Renal pelvis (tissue), 1 donor: ENCODE measurements at regions not wholly inside any gene's neighbourhood (a gene's known extent, or its start where the extent isn't known, plus 50 kb on each side); places are given as distances from the start of the nearest gene placed in this dataset.

Source experiments
- DNase-seq: peaks from one replicate; pipeline ENCODE4 v3.0.0-alpha.2; 2013

DNA sequence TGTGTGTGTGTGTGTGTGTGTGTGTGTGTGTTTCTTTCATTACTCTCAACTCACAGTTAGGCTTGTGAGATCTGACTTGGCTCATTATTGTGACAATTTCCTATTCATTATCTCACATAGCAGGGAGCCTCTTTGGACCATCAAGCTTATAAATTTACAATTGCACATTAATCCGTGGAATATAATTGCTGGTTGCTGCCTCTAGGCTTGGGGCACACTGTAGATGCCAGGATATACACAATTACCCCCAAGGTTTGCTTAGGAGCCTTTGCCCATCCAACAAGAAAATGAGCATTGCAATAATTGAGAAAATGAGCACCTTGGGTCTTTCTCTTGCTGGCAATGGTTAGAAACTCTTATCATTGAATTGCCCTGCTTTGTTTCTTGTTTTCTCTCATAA lies 161.6 kb upstream of the DMRTA1 start:
- no peak for DNase-seq

DNA sequence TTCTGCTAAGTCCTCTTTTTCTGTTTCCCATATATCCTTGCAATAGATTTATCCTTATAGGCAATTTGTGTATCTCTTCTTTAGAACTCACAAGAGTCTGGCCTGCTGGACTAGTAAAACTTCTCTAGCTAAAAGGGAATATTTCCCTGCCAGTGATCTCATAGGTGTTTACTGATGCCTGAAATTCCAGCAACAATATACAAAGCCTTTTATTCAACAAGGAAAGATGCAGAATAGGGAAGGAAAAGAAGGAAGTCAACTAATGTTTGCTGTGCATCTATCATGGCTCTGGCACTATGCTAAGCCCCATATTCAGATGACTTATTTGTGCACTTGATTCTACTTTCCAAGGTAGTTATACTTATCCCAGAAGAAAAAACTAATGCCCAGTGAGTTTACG lies 160.0 kb upstream of the DMRTA1 start:
- DNase-seq: no peak

DNA sequence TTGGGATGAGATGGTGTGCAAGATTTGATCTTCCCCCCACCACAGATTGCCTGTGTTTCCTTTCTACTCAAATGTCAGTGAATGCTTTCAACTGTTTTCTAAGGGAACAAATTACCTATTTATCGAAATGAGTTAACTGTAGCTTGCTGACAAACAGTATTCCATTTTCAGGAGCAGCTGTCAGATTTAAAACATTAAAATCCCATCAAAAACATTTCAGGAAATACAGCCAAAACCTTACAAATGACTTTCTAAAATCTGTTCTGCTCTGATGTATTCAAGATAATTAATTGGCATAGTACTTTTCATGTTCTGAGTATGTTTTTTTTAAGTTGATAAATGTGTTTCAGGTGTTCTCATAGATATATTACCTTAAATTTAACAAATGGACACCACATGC lies 158.0 kb upstream of the DMRTA1 start:
- no peak for DNase-seq

DNA sequence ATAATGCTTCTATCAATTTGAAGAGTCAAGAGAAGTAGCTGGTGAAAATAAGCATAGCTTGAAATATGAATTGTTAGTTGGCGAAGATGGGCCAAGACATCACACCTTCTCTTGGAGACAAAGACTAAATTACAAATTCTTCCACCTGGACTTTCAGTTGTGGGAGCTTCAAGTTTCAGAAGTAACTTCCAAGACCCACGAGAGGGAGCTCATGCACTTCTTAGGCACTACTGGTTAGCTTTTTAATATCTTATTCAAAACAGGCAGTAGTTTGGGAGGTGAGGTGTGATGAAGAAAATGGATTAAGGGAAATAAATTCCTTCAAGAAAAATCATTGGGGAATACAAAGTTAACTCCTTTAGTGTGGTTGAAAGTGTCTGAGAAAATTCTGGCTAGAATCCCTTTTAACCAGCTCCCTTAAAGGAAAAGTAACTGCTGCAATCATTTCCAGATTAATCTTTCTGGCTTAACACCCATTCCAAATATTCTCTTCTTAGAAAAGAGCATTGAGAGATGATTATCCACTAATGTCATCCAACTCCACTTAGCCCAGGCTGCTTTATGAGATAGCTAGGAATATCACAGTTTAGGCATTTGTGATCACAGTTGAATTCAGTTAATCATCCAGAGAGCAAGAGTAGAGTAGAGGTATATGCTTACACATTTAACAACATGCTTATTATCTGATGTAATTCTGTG lies 139.5 kb upstream of the DMRTA1 start:
- peak; percentile 36 for DNase-seq

DNA sequence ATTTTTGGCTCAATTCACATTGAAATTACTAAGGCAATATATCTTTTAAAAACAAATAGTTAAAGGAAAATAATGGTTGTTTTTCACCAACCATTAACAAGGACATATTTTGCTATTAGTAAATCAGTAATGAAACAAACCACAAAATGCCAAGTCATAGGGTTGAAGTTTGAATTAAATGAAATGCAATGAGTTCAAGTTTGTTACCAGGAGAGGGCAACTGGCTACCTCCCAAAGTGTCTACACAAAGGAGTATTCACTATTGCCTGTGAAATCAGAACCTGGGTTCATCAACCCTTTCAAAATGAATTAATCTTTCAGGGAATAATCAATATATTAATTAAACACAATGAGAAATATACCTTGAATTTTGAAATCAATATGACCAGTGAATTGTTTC lies 138.4 kb upstream of the DMRTA1 start:
- DNase-seq: no peak

DNA sequence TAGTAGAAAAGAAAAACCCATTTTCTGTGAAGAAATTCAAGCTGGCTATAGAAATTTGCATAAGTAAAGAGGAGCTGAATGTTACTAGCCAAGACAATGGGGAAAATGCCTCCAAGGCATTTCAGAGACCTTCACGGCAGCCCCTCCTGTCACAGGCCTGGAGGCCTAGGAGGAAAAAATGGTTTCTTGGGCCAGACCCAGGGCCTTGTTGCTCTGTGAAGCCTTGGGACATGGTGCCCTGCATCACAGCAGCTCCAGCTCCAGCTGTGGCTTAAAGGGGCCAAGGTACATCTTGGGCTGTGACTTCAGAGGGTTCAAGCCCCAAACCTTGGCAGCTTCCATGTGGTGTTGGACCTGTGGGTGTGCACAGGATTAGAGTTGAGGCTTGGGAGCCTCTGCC lies 130.0 kb upstream of the DMRTA1 start:
- DNase-seq: no peak

DNA sequence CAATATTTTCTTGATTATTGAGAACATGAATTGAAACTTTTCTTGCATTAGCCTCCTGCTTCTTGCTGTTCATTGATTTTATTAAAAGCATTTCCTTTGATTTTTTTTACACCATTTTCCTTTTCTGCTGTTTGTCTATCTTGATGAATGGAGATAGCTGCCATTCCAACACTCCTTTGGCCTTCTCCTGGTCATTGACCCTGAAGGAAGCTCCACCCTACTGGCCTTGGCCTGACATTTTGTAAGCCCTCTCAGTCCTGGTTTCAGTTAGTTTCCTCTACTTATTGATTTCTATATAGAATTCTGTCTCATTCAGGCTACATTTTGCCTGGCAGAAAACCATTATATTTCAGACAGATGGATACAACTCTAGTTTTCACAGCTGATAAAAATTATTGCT lies 115.1 kb upstream of the DMRTA1 start:
- DNase-seq: no peak

DNA sequence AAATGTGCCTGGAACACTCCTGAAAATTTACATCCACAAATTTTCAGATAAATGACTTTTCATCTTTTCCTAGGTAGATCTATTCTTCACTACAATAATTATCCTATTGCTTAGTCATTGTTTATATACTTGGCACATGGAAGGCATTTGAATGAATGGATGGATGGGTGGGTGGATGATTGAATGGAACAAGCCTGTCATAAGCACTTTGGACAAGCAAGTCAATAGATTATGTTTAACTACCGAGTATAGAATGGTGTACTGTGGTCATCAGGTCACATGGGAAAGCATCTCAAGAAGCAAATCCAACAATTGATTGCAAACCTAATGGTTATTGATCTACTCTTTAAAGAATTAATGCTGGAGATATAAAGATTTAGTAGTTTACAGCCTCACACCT lies 114.4 kb upstream of the DMRTA1 start:
- no peak for DNase-seq

DNA sequence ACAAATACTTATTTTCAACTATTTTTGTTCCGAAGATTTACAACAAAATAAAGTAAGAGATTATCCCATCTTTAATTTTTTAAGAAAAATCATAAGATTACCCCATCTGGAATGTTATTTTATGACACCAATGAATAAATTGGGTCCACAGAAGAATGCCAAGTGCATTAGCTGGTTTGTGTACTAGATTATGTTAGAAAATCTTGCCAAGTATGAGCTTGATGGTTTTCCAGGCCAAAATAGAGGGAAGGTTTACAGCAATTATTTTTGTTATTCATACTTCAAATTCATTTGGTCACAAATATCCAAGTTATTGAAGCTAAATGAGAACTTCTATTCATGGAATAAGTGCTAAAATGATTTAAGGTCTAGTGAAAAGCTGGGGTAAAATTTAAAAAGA lies 109.4 kb upstream of the DMRTA1 start:
- DNase-seq: no peak

DNA sequence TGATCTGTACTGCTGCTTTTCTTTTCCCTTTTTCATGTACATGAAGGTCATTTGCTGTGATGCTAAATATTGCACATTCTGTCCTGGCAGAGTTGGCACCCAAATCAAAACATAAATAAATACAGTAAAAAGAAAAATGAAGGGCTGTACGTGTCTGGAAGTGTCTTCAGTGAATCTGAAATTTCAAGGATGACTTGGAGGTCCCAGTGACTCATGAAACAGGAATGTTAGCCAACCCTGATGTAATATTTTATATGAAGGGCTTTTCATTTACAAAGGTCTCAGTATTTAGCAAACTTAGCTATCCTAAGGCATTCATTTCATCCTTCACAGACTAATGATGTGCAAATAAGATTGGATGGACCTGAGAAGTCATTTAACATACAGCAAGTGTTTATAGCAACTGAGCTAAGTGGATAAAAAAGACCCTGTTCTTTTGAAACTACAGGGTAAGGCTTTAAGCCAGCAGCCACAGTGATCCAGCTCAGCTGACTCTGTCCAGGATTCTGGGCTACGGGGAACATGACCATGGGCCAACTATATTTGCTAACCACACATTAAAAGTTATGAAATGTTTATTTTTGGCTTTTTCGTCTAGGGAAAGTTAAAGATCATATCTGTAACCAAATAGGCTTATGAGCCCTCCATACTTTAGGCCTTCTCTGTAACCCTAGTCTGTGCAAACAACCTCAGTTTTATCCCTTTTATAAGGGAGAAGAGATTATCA lies 104.0 kb upstream of the DMRTA1 start:
- no peak for DNase-seq

DNA sequence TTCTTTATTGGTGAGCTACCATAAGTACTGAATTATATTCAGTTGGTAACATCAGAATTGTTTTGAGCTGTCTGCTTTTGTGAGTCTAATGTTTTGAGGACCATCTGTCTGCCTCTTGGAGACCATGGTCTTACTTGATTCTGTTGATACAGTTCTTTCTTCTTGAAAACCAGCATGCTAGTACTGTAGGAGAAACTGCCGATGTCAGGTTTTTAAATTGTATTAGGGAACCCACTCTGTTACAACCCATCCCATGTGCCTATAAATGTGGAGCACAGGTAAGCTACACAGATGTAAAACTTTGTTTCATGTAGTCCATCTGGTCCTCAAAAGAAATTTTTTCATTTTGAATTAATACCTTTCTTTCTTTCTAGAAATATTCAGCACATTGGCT lies 103.4 kb upstream of the DMRTA1 start:
- no peak for DNase-seq

DNA sequence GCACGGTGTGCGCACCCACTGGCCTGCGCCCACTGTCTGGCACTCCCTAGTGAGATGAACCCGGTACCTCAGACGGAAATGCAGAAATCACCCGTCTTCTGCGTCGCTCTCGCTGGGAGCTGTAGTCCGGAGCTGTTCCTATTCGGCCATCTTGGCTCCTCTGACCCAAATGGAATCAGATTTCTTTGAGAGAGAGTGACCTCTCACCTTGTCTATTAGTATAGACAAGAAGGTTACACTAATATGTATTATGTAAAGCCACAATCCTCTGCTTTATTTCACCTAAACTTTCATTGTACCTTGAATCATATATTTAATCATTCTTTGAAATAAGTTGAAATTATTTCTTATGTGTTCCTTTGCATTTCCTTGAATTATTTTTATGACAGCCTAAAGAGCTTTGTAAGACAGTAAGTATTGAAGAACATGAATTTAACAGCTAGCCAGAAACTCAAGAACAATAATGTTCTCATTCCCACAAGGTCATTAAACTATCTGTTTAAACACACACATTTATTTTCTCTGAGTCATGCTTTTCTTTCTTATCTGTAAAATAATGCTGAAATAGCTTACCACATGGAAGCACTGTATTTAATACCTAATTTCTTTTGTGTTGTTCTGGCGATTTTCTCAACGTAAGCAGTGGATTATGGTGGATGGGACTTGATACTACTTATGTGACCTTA lies 91.8 kb upstream of the DMRTA1 start:
- no peak for DNase-seq

DNA sequence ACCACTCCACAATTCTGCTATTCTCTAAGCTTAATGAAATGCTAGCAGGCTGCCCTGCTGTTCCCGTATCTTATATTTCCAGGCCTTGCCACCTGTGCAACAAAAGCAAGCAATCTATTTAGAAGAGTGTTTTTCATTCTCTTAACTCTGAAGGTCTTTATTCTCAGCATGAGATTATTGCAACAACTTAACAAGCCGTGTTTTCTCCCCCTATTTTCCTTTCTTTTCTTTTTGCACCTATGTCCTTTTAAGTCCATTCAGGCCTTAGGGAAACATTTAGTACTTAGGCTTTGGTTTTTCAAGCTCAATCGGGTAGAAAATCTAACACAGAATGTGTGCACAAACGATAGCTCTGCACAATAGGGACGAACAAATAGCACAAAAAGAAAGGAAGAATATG lies 89.6 kb upstream of the DMRTA1 start:
- DNase-seq: no peak

DNA sequence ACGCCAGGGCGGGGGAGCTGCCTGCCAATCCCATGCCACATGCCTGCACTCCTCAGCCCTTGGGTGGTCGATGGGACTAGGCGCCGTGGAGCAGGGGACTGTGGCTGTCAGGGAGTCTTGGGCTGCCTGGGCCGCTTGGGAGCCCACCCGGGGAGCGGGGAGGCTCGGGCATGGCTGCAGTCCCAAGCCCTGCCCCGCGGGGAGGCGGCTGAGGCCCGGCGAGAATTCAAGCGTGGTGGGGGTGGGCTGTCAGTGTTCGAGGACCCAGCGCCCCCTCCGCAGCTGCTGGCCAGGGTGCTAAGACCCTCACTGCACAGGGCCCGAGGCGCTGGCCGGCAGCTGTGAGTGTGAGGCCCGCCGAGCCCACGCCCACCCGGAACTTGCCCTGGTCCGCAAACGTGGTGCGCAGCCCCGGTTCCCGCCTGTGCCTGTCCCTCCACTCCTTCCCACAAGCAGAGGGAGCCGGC lies 83.2 kb upstream of the DMRTA1 start:
- DNase-seq: no peak

DNA sequence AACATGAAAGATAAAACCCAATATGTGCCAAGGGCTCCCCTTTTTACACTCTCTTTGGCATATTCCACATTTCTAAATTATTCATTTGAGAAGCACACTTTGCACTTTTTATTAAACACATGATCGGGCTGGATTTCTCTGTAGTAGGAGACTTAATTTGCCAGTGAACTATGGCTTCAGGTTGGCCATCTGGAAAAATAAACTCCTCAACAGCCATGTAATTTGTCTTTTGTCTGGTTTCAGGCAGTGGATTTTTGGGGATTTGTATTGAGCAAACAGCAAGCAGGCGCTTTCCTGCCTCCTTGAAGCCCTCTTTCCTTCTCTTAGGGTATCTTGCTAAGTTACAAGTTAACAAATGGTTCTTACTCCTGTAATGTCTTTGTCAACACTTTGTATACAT lies 73.0 kb upstream of the DMRTA1 start:
- no peak for DNase-seq

DNA sequence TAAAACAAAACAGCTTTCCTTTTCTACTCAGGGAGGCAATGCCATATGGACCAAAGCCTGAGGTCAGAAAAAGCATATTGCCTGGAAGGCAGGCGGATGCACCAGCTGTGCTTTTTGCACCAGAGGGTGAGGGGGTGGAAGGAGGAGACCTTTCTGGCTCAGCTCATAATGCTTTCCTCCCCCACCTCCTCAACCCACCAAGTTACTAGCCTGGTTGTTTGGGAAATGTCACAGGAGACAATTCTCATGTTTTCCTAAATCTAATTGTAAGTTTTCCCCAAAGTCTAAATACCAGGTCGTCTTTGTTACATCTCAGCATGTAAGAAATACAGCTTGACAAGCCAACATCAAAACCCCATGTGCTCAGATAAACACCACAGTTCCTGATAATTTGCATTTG lies 72.6 kb upstream of the DMRTA1 start:
- no peak for DNase-seq

DNA sequence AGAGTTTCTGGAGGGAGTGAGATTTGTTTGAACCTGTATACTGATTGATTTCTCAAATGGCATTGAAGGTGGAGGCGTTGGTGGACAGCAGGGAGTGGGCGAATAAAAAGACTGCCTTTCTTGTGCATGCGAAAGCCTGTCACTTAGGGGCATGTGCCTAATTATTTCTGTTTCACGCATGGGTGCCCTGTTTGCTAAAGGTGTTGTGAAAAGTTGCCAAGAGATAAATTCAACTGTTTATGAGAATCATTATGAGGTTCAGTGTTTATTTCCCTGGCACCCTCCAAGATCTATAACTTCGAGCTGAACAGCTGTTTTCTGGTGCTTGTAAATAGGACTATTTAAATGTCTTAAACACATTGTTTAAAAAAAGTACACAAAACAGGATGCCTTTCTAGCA lies 67.4 kb upstream of the DMRTA1 start:
- DNase-seq: no peak

DNA sequence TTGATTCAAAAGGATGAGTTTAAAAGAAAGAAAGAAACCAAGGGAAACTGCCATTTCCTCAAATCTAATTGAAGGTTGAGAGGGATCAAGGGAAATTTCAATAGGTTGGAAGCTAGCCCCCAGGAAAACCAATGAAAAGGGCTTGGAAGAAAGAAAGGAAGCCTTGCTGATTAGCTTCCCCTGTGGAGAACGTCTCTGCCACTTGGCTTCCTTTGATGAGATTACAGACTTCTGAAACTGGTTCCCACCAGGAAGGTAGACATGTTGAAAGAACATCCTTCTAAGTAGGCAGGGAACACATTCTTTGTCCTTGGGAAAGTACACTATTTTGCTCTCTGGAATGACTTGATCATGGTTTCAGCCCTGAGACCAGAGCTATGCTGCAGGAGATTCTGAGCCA lies 65.5 kb upstream of the DMRTA1 start:
- no peak for DNase-seq

DNA sequence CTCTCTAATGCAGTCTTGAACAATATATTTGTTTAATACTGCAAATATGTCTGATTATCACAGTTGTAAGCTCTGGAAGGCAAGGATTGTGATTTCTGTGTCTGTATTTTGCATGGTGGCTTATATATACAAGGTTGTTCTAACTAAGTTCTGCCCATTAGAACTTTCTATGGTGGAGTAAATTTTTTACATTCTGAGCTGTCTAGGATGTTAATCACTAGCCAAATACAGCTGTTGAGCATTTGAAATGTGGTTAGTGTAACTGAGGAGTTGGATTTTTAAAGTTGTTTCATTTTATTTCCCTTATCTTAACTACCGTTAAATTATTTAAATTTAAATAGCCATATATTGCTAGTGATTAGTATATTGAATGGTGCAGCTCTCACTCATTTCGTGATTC lies 64.3 kb upstream of the DMRTA1 start:
- no peak for DNase-seq

DNA sequence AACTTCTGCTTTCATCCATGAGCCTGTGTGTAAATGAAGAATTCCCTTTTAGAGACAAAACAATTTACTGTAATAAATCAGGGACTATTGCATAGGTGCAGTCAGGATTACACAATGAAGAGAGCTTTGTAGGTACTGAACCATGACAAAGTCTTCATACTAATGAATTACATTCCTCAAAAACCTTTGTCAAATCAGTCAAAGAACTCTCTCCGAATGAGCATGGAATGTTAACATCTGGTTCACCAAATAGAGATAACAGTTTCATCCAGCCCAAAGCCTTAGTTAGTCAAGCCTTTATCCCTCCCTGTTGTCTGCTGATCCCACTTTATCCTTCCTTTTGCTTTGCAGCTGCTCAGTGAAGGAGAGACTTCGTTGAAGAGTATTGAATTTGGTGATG lies 62.9 kb upstream of the DMRTA1 start:
- DNase-seq: no peak

DNA sequence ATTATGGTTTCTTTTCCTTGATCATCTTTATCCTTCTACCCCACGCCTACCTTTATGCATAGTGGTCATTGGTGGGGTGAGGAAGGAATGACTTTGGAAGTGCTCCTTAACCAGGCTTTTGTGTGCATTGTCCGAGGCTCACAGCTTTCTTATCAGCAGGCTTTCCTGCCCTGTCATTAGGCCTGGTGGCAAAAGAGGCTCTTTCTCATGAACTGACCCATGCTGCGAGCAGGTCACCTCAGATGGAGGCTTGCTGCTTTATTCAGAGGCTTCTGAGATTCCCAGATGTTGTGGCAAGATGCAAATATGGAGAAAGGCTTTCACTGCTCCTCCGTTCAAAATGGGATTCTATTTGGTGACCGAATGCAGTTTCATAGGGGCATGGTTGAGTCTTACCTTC lies 57.4 kb upstream of the DMRTA1 start:
- DNase-seq: no peak

DNA sequence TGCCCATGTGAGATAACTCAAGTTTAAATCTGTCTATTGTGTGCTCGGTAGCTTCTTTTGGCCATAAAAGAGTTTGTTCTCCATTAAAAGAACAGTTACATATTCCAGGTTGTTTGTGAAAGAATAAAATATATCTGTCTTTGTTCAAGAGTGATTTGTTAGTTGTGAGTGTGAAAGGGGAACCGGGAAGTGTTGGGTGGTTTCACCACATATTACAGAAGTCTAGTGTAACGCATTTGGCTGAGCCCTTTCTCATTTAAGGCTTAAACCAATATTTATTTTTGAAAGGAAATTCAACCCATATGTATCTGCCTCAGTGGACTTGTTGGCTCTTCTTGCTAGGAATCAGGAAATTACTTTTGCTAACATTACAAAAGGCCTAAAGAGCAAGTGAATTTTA lies 54.1 kb upstream of the DMRTA1 start:
- no peak for DNase-seq

DNA sequence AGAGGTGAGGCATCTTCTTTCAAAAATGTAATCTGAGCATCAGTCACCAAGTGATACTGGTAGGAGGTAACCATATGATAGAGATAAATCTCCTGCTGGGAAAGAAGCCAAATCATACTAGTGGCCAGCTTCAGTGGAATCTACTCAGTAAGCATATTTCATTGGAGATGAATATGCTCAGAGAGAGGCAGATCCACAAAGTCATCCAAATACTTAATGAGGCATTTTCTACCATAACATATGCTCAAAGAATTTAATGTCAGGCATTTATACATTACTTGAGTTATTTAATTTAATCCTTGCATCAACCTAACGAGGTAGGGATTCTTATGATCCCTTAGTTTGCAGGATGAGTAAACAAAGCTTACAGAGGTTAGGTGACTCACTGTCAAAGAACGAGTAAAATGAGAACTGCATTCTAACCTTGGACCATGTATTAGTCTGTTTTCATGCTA lies 50.9 kb upstream of the DMRTA1 start:
- DNase-seq: no peak
